NCI-H2107 (cell line): ENCODE measurements at regions not wholly inside any gene's neighbourhood (a gene's known extent, or its start where the extent isn't known, plus 50 kb on each side); places are given as distances from the start of the nearest gene placed in this dataset.

Experiments used
- DNase-seq: peaks from one replicate; lab custom pipeline; 2025; lab: John Stamatoyannopoulos, UW

- no peak for DNase-seq
Observed at GRCh38 chr2:14524041-14524802, 108.3 kb upstream of the LRATD1 start.

GRCh38 chr2:14524803-14525080 is 107.8 kb upstream of the LRATD1 start:
- no peak for DNase-seq

DNA sequence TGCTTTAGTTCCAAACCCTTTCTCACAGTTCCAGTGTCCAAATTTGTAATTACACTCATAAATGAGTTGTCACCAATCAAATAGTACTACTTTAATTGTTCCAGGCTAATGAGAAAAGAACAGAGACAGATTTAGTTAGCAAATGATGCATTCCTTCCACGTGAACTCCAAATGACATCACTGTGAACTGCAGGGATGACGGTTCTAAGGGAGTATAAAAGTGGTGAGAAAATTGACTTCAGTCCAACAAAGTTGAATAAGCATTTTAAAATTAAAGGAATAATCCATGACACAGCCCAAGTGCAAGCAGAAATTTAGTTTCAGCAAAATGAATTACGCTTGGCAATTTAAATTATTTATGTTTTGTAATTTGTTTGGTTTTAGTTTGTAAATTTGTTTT is 102.0 kb upstream of the LRATD1 start:
- DNase-seq: no peak

GRCh38 chr2:14533131-14533757 is 99.3 kb upstream of the LRATD1 start:
- DNase-seq: no peak

DNA sequence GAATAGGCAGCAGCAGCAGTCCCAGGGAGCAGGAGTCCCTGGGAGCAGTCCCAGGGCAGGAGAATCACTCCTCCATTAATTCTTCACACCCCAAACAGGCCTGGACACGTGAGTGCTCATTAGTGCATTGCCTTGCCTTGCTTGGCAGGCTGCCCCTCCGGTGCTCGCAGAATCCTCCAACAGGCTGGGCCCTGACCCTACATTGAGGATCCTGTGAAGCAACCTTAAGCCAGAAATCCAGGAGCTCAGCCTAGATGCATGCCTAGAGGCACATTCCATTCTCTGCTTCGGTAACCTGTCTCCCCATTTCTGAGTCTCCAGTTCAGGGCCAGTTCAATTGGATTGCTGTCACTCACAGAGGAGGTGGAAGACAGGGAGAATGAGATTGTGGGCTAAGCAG is 97.4 kb upstream of the LRATD1 start:
- no peak for DNase-seq

GRCh38 chr2:14536976-14537375 is 95.5 kb upstream of the LRATD1 start:
- DNase-seq: no peak

DNA sequence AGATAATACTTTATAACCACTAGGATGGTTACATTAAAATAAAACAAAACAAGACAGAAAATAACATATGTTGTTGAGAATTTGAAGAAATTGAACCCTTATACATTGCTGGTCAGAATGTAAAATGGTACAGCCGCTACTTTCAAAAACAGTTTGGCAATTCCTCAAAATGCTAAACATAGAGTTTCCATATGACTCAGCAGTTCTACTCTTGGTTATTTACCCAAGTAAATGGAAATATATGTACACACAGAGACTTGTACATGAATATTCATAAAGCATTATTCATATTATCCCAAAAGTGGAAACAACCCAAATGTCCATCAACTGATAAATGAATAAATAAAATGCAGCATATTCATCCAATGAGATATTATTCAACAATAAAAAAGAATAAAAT is 92.5 kb upstream of the LRATD1 start:
- DNase-seq: no peak

DNA sequence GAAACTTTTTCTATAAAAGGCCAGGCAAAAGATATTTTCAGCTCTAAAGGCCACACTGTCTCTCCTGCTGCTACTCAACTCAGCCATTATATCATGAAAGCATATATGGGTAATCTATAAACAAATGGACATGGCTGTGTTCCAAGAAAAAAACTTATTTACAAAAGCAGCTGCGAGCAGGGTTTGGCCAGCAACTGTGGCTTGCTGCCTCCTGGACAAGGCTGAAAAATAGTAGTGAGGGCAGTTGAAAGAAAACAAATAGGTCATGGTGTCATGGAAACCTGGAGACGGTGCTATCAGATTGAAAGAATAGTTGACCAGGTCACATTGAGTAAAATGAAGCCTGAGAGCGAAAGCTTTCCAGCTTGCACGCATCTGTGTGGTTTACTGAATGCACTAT is 89.2 kb upstream of the LRATD1 start:
- DNase-seq: no peak

GRCh38 chr2:14544247-14544646 is 88.3 kb upstream of the LRATD1 start:
- no peak for DNase-seq

GRCh38 chr2:14547830-14548229 is 84.7 kb upstream of the LRATD1 start:
- no peak for DNase-seq

- DNase-seq: no peak
Observed at GRCh38 chr2:14550658-14551057, 81.9 kb upstream of the LRATD1 start.

DNA sequence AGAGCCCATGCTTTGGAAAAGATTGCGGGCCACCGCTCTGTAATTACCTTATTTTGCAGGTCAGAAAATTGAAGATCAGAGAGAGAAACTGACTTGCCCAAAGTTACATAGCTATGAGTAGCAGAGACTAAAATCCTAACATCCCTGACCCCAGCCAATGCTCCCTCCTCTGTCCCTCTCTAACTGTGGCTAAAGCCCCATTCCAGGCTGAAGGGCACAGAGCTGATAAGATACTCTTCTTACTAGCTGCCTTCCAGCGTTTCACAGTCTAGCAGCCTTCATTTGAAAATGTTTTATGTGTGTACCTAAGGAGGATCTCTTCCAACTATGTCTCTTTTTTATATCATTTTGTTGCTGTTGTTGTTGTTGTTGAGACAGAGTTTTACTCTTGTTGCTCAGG is 81.4 kb upstream of the LRATD1 start:
- DNase-seq: no peak

GRCh38 chr2:14552286-14552685 is 80.2 kb upstream of the LRATD1 start:
- DNase-seq: no peak

DNA sequence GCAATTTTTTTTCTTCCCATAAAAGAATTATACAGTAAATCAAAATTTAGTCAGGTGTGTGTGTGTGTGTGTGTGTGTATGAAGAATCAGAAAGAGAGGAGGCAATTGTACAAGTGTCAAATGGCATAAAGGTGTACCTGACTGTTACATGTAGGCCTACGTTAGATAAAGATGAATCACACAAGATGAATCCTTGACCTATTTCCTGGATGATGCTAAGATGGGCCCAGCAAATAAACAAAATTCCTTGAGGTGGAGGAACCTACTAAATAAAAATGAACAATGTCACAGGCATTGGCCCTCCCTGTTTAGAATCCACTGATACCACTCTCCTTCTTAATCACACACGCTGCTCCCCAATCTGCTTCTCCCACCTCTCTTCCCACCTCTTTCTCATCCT is 79.7 kb upstream of the LRATD1 start:
- no peak for DNase-seq

DNA sequence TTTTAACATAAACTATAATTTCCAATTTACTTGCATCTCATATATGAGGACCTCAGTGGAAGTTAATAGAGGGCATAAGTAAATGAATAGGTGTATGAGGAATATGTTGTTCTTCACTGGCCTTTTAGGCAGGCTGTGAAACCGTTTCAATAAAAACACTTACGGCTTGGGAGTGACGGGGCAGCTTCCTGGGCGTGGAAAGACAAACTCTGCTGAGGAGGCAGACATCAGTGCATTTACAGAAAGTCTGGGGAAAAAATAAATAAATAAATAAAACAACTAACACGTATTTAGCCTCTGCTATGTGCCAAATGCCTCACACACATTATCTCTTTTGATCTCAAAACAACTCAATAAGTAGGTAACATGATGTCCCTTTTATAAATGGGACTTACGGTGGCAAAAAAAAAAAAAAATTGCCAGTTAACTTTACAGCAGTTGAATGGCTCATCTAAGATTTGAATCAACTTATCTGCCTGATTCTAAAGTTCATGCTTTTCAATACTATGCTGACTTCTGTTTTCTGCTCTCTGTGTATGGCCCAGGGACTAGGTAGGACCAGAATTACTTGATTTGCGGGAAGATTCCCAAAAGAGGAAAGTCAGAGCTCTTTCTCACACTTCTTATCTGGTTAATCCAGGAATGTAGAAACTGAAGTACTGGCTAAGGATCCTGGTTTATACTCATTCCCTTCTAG is 77.5 kb upstream of the LRATD1 start:
- DNase-seq: no peak

- no peak for DNase-seq
Observed at GRCh38 chr2:14557111-14557510, 75.4 kb upstream of the LRATD1 start.

- DNase-seq: no peak
Observed at GRCh38 chr2:14557916-14558315, 74.6 kb upstream of the LRATD1 start.

DNA sequence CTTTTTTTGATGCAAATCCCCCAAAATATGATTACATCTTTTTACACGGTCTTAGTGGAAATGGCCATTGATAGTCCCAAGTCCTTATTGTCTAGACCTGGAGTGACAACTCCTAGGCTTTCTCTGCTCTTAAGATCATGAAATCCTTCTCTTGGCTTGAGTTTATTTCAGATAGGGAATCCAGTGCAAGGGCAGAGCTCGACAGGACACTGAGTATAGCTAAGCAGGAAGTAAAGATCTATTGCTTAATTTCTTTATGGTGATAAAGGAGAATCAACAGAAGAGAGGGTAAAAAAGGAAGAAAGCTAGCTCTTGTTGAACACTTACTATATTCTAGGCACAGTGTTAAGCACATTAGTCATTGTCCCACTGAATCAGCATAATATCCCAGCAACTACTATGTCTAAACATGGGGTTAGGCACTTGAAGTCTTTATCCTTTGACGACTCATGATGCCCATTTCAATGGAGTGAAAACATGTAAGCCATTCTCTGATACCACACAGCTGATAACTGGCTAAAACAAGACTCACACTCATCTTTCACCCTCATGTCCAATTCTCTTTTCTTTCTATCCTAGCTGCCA is 74.1 kb upstream of the LRATD1 start:
- DNase-seq: no peak

- no peak for DNase-seq
Observed at GRCh38 chr2:14560716-14561115, 71.8 kb upstream of the LRATD1 start.

- DNase-seq: no peak
Observed at GRCh38 chr2:14563324-14563723, 69.2 kb upstream of the LRATD1 start.

DNA sequence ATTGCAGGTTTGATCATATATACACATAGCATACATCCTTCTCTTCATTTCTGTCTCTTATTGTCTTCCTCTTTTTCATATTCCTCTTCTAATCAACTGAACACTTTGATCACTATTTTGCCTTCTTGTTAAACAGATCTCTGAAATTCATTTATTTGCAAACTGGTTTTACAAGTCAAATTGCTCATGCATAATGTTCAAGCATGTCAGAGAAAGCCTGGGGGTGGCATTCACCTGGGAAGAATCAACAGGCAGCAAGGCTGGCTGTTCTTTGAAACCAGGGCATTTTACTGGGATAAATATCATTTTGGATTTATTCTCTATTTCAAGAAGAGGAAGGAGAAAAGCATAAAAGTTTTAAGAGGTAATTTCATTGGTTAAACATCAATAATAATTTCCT is 66.9 kb upstream of the LRATD1 start:
- DNase-seq: no peak

DNA sequence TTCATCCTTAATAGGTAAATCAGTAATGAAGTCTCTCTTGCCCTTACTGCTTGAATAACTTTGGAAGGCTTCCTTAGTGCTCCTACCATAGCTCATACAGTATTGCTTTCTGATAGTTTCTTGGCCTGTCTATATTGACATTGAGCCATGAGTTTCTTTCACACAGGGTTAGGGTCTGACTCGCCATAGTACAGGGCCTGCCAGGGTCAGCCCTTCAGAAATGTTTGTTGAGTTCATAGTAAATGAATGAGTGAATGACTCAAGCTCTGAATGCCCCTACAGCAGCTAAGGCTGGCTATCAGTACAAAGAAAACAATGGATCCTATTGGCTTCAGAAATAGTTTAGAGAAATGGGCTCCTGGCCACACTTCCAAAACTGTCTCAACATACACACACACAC is 65.0 kb upstream of the LRATD1 start:
- no peak for DNase-seq

DNA sequence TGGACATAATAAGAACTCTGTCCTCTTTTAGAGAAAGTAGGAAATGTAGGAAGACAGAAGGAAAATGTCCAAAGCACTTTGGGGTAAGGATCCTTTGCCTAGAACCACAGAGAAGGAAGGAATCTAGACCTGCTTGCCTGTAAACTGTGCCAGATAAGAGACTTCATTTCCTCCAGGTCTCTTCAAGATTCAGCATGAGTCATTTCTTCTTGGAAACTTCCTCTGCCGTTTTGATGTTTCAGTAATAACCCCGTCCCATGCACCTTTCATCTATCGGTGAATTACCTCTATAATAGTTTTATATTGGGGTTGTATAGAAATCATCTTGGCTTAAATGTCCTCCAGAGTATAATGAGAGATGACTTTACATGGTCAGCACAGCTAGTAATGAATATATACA is 63.2 kb upstream of the LRATD1 start:
- no peak for DNase-seq
